HG03045 (cell line): ENCODE measurements at regions not wholly inside any gene's neighbourhood (a gene's known extent, or its start where the extent isn't known, plus 50 kb on each side); places are given as distances from the start of the nearest gene placed in this dataset.

Experiments used
- ATAC-seq: cut with Tn5 transposase; IDR thresholded peaks from one replicate; pipeline ENCODE4 v1.9.1; 2021; ENCODE audit warnings: mild to moderate bottlenecking, moderate library complexity; ENCODE audit not compliant: unreplicated experiment

- ATAC-seq, result no peak
Observed at GRCh38 chr13:29909081-29909730, 58.8 kb upstream of the UBL3 start.

- ATAC-seq, result no peak
Observed at GRCh38 chr13:29908416-29909080, 58.1 kb upstream of the UBL3 start.

- ATAC-seq, result no peak
Observed at GRCh38 chr13:29907670-29908069, 57.3 kb upstream of the UBL3 start.

- no peak for ATAC-seq
Observed at GRCh38 chr13:29906432-29907011, 56.1 kb upstream of the UBL3 start.

- no peak for ATAC-seq
Observed at GRCh38 chr13:29905845-29906244, 55.4 kb upstream of the UBL3 start.

- no peak for ATAC-seq
Observed at GRCh38 chr13:29903996-29904395, 53.6 kb upstream of the UBL3 start.

GRCh38 chr13:29903543-29903942, 53.1 kb upstream of the UBL3 start:
- ATAC-seq, result no peak

- ATAC-seq, result no peak
Observed at GRCh38 chr13:29902632-29903305, 52.4 kb upstream of the UBL3 start.

GRCh38 chr13:29901710-29902631, 51.6 kb upstream of the UBL3 start:
- no peak for ATAC-seq
